GM19463 (cell line): ENCODE measurements at regions not wholly inside any gene's neighbourhood (a gene's known extent, or its start where the extent isn't known, plus 50 kb on each side); places are given as distances from the start of the nearest gene placed in this dataset.
"Not testable (repeated sequence)": the region's sequence is repeated elsewhere in the genome, so short reads cannot be mapped to it uniquely, and the experiment has no call there.

Source experiments
- ATAC-seq: cut with Tn5 transposase; IDR thresholded peaks from one replicate; pipeline ENCODE4 v1.9.1; 2021; ENCODE audit warnings: mild to moderate bottlenecking, moderate library complexity; ENCODE audit not compliant: unreplicated experiment

- no peak for ATAC-seq
Observed at GRCh38 chr11:123344790-123345357, 85.2 kb upstream of the GRAMD1B start.

DNA sequence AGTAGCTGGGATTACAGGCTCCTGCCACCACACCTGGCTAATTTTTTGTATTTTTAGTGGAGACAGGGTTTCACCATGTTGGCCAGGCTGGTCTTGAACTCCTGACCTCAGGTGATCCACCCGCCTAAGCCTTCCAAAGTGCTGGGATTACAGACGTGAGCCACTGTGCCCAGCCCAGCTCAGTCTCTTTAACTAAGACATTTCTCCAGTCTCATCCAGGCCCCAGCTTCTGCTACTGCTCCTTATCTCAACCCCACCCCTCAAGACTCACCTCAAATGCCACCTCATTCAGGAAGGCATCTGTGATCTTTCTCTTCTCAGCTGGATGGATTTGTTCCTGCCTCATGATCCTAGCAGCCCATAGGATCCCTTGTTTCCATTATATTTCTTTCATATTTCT is 85.9 kb upstream of the GRAMD1B start:
- ATAC-seq: not testable (repeated sequence)

DNA sequence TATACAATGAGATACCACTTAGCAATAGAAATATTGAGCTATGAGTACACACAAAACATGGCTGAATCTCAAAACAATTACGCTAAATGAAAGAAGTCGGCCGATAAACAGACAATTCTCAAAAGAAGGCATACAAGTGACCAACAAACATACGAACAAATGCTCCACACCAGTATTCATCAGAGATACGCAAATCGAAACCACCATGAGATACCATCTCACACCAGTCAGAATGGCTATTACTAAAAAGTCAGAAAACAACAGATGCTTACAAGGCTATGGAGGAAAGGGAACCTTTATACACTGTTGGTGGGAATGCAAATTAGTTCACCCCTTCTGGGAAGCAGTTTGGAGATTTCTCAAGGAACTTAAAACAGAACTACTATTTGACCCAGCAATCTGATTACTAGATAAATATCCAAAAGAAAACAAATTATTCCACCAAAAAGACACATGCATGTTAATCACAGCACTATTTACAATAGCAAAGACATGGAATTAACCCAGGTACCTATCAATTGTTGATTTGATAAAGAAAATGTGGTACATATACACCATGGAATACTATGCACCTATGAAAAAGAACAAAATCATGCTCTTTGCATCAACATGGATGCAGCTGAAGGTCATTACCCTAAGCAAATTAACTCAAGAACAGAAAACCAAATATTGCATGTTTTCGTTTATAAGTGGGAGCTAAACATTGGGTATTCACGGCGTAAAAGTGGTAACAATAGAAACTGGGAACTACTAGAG is 90.9 kb upstream of the GRAMD1B start:
- no peak for ATAC-seq

- no peak for ATAC-seq
Observed at GRCh38 chr11:123338266-123338800, 91.7 kb upstream of the GRAMD1B start.

DNA sequence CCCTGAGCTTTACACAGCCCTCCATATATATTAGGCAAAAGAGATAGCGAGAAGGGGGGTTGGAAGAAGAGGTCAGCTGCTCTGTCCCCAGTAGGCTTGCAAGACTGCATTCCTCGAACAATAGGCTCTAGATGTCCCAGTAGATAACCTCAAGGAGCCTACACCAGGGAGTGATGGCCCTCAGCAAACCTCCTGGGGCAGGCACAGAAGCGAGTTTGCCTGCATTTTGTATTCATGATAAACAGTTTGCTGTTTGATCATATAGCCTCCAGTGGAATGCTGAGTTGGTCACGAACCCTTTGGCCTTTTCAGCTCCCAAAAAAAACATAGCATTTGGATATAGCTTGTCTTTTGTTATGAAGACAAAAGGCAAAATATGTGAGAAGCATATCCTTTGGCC is 95.1 kb upstream of the GRAMD1B start:
- ATAC-seq: no peak

- not testable (repeated sequence) for ATAC-seq
Observed at GRCh38 chr11:123332577-123332976, 97.5 kb upstream of the GRAMD1B start.

- ATAC-seq: no peak
Observed at GRCh38 chr11:123330948-123331347, 99.1 kb upstream of the GRAMD1B start.

GRCh38 chr11:123330471-123330870 is 99.6 kb upstream of the GRAMD1B start:
- ATAC-seq: no peak

DNA sequence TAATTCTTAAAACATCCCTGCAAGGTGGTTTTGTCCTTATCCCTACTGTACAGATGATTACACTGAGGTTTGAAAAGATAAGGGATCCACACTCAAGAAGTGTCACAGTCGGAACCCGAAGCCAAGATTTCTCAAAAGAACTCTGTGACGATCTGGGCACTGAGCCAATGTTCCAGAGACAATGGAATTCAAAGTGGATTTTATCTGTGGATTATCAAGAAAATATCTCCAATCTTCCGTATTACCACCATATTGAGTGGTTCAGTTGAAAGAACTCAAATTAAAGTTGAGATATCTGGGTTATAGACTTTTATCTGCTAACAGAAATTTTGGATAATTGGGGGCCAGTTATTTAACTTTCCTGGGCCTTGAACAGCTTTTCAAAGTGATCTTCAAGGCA is 100.0 kb upstream of the GRAMD1B start:
- ATAC-seq: no peak

DNA sequence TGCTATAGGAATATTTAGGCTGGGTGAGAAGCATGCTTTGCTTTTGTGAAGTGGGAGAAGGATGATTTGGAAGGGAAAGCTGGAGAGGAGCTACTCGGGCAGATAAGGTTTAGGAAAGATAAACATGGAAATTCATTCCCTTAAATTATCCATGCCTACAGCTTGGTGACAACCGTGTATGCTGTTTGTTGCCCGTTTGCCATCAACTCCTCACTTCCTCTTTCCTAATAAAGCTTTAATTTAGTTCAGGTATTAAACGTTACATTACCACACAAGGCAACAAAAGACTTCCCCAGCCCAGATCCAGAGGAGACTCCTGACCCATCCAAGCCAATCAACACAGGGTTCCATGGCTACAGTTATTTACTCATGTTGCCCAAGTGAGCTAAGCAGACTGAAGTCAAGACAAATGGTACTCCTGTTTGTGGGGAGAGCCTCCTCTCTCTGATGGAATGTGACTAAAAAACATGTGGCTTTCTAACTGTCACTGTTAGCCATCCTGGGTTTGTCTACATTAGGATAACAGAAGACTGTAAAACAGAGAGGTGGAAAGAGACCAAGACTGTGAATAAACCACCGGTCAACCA is 101.7 kb upstream of the GRAMD1B start:
- no peak for ATAC-seq

GRCh38 chr11:123325533-123325932 is 104.5 kb upstream of the GRAMD1B start:
- no peak for ATAC-seq

DNA sequence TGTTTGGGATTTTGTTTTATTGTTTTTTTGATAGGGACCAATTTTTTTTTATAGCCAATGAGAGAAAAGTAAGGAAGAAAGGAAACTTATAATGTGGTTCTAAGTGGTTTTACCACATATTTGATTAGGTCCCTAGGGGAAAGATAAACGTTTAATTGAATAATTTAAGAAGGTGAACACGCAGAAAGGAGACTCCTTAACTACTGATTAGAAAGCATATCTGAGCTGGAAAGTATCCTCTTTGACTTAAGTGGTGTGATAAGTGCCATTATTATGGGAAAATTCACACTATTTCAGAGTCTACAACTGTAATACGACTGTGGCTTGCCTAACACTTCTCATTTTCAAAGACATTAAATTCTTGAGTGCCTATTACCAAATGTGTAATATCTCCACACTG is 106.5 kb upstream of the GRAMD1B start:
- no peak for ATAC-seq

- ATAC-seq: no peak
Observed at GRCh38 chr11:123321636-123322035, 108.4 kb upstream of the GRAMD1B start.

DNA sequence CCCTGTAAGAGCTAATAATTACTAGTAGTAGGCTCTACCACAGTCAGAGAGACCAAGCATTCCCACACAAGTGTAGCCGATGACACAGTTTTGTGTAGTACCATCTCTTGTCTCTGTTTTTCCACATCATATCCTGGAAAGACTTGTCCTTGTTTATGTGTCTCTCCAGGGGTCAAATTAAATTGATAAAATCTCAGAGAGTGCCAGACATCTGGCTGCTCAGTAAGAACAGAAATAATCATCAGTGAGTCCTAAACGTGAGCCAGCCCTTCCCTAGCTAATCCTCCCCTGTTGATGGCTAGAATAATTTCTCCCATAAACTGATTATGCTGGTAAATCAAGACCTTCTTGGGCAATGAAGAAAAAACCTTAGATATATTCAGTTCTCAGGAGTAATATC is 111.4 kb upstream of the GRAMD1B start:
- no peak for ATAC-seq

DNA sequence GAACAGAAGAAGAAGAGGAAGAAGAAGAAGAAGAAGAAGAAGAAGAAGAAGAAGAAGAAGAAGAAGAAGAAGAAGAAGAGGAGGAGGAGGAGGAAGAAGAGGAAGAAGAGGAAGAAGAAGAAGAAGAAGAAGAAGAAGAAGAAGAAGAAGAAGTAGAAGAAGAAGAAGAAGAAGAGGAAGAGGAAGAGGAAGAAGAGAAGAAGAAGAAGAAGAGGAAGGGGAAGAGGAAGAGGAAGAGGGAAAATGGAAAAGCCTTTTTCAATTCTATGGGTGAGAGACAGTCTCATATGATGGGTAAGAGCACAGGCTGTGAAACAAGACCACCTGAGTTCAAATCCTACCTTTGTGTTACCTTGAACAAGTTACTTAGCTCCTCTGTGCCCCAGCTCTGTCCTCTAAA is 111.9 kb upstream of the GRAMD1B start:
- not testable (repeated sequence) for ATAC-seq

DNA sequence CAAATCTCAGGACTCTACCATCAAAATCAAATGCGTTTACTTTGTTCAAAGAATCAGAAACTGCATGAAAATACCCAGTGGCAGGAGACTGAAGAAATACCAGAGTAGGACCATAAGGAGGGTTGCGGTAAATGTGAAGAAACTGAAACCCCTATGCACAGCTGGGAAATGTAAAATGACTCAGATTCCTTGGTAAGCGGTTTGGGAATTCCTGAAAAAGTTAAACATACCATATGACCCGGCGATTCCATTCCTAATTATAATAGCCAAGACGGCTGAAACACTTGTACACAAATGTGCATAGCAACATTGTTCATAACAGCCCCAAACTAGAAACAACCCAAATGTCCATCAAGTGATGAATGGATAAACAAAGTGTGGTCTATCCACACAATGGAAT is 114.1 kb upstream of the GRAMD1B start:
- no peak for ATAC-seq

- no peak for ATAC-seq
Observed at GRCh38 chr11:123314972-123315371, 115.1 kb upstream of the GRAMD1B start.

GRCh38 chr11:123313262-123313661 is 116.8 kb upstream of the GRAMD1B start:
- ATAC-seq: no peak

- no peak for ATAC-seq
Observed at GRCh38 chr11:123308077-123308476, 113.0 kb upstream of the CLMP start.

- ATAC-seq: no peak
Observed at GRCh38 chr11:123307276-123307675, 112.2 kb upstream of the CLMP start.

DNA sequence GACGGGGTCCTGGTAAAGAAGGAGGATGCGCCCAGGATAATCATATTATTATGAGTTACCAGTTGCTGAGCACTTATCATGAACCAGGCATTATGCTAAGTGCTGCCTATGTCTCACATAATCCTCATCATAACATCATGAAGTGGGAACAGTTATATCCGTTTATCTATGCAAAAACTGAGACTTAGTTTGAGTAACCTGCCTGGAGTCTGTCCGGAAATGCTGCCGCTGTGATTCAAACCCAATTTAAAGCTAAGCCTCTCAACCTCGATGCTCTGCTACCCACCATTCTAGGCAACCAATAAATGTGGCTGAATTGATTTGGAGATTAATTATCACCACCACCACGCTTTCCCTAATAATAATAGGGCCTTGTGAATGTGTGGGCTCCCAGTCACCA is 111.5 kb upstream of the CLMP start:
- no peak for ATAC-seq
